ENCODE measurements at regions not wholly inside any gene's neighbourhood (a gene's known extent, or its start where the extent isn't known, plus 50 kb on each side); places are given as distances from the start of the nearest gene placed in this dataset.

GRCh38 chr10:71038921-71039320 lies 150.6 kb upstream of the PCBD1 start (continued):
- TF ChIP-seq REST (IDR thresholded peaks at IDR 0.05; ENCODE audit: low read depth) (no peak), POLR2AphosphoS5 (IDR thresholded peaks at IDR 0.05; ENCODE audit: low read depth, low read length) (no peak), FOSL1 (IDR thresholded peaks at IDR 0.05; ENCODE audit: low read depth) (no peak)

- no peak overlapping the region for H2AFZ ChIP-seq (ENCODE audit: low read depth, low read length, poor library complexity, severe bottlenecking)
- no peaks in the 10 kb centered on the region for H3K79me2 ChIP-seq (ENCODE audit: insufficient read depth, low read length)
- ATAC-seq (no peak), DNase-seq (ENCODE audit: low read depth, low spot score) (no peak)
- no peaks in the 10 kb centered on the region for H4K20me1 ChIP-seq (ENCODE audit: insufficient read depth)
- H3K4me3 ChIP-seq (replicated peaks in 1 of 2; ENCODE audit: low read depth in 1 of 2, low read length in 2 of 2): no peak overlapping the region
- no peaks in the 10 kb centered on the region for H3K9me3 ChIP-seq (ENCODE audit: control insufficient read depth in 1 of 2, insufficient read depth in 1 of 2, low read depth in 1 of 2, low read length in 2 of 2)
- BruUV-seq (replicated peaks): no TSS peak
- H3K4me1 ChIP-seq (ENCODE audit: control insufficient read depth in 1 of 2, insufficient read depth in 2 of 2, low read length in 2 of 2): no peaks in the 10 kb centered on the region
- no peak overlapping the region for H3K9ac ChIP-seq (ENCODE audit: low read length)
- intact Hi-C loops (cut with micrococcal nuclease): no loop called here
- no peak overlapping the region for H3K4me2 ChIP-seq (ENCODE audit: low read length)
- ChIA-PET CTCF (no interaction called here), RAD21 (ENCODE audit: low non-redundant PET in 1 of 2, low total read pairs in 2 of 2, uncharacterized antibody in 2 of 2, unreplicated experiment in 2 of 2) (no interaction called here), POLR2A (no interaction called here)
- H3K27ac ChIP-seq (ENCODE audit: low read depth, low read length): no peak overlapping the region
- H3K27me3 ChIP-seq (ENCODE audit: insufficient read depth, low read length): 0 out of 2 replicates have a peak, but pooled peaks cover 2% of the 10 kb centered on the region
- no peaks in the 10 kb centered on the region for H3K9me2 ChIP-seq (ENCODE audit: insufficient read depth)
- TF ChIP-seq ATF3 (IDR thresholded peaks at IDR 0.05) (no peak), REST (IDR thresholded peaks at IDR 0.05; ENCODE audit: low read depth) (no peak), SP1 (IDR thresholded peaks at IDR 0.05; ENCODE audit: low read depth) (no peak), SIN3A (IDR thresholded peaks at IDR 0.05; ENCODE audit: low read depth) (no peak), YY1 (IDR thresholded peaks at IDR 0.05; ENCODE audit: extremely low read depth, insufficient replicate concordance, low read depth, low read length) (no peak), MAX (IDR thresholded peaks at IDR 0.05) (no peak), EZH2 (IDR thresholded peaks at IDR 0.05) (no peak), EGR1 (IDR thresholded peaks at IDR 0.05; ENCODE audit: low read depth) (no peak), ELF1 (IDR thresholded peaks at IDR 0.05; ENCODE audit: borderline replicate concordance, low read depth) (no peak), RAD21 (IDR thresholded peaks at IDR 0.05; ENCODE audit: low read depth) (no peak), CEBPB (IDR thresholded peaks at IDR 0.05; ENCODE audit: low read depth) (no peak), SRF (IDR thresholded peaks at IDR 0.05; ENCODE audit: low read depth) (no peak)
- no peaks in the 10 kb centered on the region for H3K36me3 ChIP-seq (ENCODE audit: control insufficient read depth in 1 of 2, insufficient read depth in 2 of 2, low read length in 2 of 2)
Observed at GRCh38 chr10:71039551-71039950, 151.2 kb upstream of the PCBD1 start.

Data from HCT116 (cell line).